A549 (cell line): ENCODE measurements at regions not wholly inside any gene's neighbourhood (a gene's known extent, or its start where the extent isn't known, plus 50 kb on each side); places are given as distances from the start of the nearest gene placed in this dataset.

Experiments used
- BHLHE40 ChIP-seq: IDR thresholded peaks from 2 replicates; pipeline ENCODE4 v1.6.1; 2012; ENCODE audit warnings: low read depth, low read length, inconsistent platforms
- EP300 ChIP-seq, 2 experiments: fragments of >200 bp; sonication (Bioruptor Twin); formaldehyde crosslinking; IDR thresholded peaks; 2 replicates in 1 of 2; 3 replicates in 1 of 2; pipeline ENCODE4 v1.6.1; 2016 to 2017
- FOXS1 ChIP-seq: fragments of 250-450 bp; sonication (Bioruptor Pico); IDR thresholded peaks from 2 replicates; pipeline ENCODE4 v1.5.0; 2020; ENCODE audit warnings: mild to moderate bottlenecking, moderate library complexity
- HMGXB4 ChIP-seq: fragments of 250-450 bp; sonication (Bioruptor Pico); IDR thresholded peaks from 2 replicates; pipeline ENCODE4 v1.5.0; 2021; ENCODE audit warnings: mild to moderate bottlenecking, moderate library complexity, borderline replicate concordance
- KDM1A ChIP-seq: fragments of 200-600 bp; sonication (generic); IDR thresholded peaks from 2 replicates; pipeline ENCODE4 v1.6.1; 2016; ENCODE audit warnings: low read depth, mild to moderate bottlenecking
- MAX ChIP-seq: IDR thresholded peaks from 2 replicates; pipeline ENCODE4 v1.6.1; 2012
- MAZ ChIP-seq: fragments of 150-350 bp; IDR thresholded peaks from 2 replicates; pipeline ENCODE4 v1.6.1; 2014; ENCODE audit warnings: antibody characterized with exemption, low read depth, low read length, borderline replicate concordance
- MYC ChIP-seq: IDR thresholded peaks from 2 replicates; pipeline ENCODE4 v1.6.1; 2012; ENCODE audit warnings: mild to moderate bottlenecking, inconsistent platforms, low read length, improper control_type of control experiment, borderline replicate concordance
- RAD21 ChIP-seq, 2 experiments: fragments of >200 bp in 1 of 2; sonication (Bioruptor Twin) in 1 of 2; formaldehyde crosslinking in 1 of 2; IDR thresholded peaks in 1 of 2; conservative IDR thresholded peaks in 1 of 2; 2 replicates in 1 of 2; 3 replicates in 1 of 2; pipeline ENCODE4 v1.6.1; 2012 to 2018; ENCODE audit warnings: inconsistent platforms in 1 of 2
- RARB ChIP-seq: fragments of 250-450 bp; sonication (Bioruptor Pico); IDR thresholded peaks from 2 replicates; pipeline ENCODE4 v1.8.0; 2021; ENCODE audit warnings: mild to moderate bottlenecking, moderate library complexity
- RCOR1 ChIP-seq: fragments of 150-350 bp; IDR thresholded peaks from 2 replicates; pipeline ENCODE4 v1.6.1; 2014; ENCODE audit warnings: antibody characterized with exemption, low read length, low read depth

- TF ChIP-seq FOXS1 (CRISPR knock-in tag): no peak
- TF ChIP-seq RARB (CRISPR knock-in tag): no peak
- no peak for TF ChIP-seq MAX
- no peak for TF ChIP-seq BHLHE40
- no peak for TF ChIP-seq HMGXB4 (CRISPR knock-in tag)
- TF ChIP-seq KDM1A: no peak
- no peak for TF ChIP-seq EP300 (IDR thresholded peaks at IDR 0.05)
- no peak for TF ChIP-seq RAD21 (conservative IDR thresholded peaks at IDR 0.05 in 1 of 2, IDR thresholded peaks at IDR 0.05 in 1 of 2)
- TF ChIP-seq MAZ: no peak
- no peak for TF ChIP-seq MYC
- no peak for TF ChIP-seq RCOR1
Observed at GRCh38 chr1:221847676-221848075, 105.8 kb upstream of the DUSP10 start.
